VCaP (cell line): ENCODE measurements at regions not wholly inside any gene's neighbourhood (a gene's known extent, or its start where the extent isn't known, plus 50 kb on each side); places are given as distances from the start of the nearest gene placed in this dataset.

Experiments
- H3K27ac ChIP-seq: fragments of 450-650 bp; 2 replicates; pipeline ENCODE4 v1.5.1; 2017
- CTCF ChIP-seq: fragments of 450-650 bp; conservative IDR thresholded peaks from 2 replicates; pipeline ENCODE4 v1.5.1; 2017; ENCODE audit warnings: mild to moderate bottlenecking, moderate library complexity

DNA sequence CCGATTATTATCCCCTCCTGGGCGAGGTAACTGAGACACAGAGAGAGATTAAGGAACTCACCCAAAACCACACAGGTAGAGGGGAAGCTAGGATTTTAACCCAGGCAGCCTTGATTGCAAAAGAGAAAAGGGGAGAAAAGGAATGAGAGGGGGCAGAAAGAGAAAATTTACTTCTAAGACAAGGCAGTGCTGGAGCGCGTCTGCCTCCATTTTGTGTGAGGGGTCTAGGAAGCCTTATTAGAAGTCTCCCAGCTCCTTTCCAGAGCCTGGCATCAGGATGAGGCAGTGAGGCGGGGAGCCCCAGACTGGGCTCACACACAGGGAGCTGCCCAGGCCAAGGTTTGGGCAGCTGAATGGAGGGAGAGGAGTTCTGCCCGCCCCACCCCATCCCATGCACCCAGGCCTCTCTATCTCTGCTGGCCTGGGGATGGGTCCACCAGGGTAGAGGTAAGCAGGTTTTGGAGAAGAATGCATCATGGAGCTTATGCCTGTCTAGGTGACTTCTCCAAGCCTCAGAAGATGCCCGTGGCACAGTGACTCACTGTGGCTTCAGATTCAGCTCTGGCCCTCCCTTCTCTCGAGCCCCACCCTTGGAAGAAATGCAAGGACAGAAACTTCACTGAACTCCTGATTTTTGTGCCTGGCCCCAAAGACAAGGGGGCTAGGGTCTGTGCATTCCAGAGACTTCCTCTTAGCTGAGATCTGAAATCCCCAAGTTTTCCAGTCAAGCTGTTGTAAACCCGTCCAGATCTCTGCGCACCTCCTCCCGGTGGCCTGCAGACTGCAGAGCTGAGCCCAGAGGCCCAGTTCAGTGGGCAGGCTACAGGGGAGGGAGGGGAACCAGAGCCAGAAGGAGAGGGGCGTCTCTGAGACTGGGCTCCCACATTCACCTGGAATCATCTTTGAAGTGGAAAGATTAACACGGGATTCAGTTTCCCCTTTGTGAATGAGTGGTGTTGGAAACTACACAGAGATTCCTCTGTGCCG is 95.1 kb upstream of the CDH5 start:
- no peak overlapping the region for H3K27ac ChIP-seq
- no peak for TF ChIP-seq CTCF

GRCh38 chr16:66270333-66270927 is 96.1 kb upstream of the CDH5 start:
- TF ChIP-seq CTCF = peak; percentile 92
- no peak overlapping the region for H3K27ac ChIP-seq

GRCh38 chr16:66269617-66270332 is 96.7 kb upstream of the CDH5 start:
- no peak for TF ChIP-seq CTCF

GRCh38 chr16:66267292-66268014 is 99.0 kb upstream of the CDH5 start:
- TF ChIP-seq CTCF = no peak

More at GRCh38 chr16:66269617-66270332, 96.7 kb upstream of the CDH5 start:
- no peak overlapping the region for H3K27ac ChIP-seq

GRCh38 chr16:66266436-66267291 is 99.8 kb upstream of the CDH5 start:
- TF ChIP-seq CTCF = no peak
- H3K27ac ChIP-seq = no peak overlapping the region

More at GRCh38 chr16:66267292-66268014, 99.0 kb upstream of the CDH5 start:
- H3K27ac ChIP-seq = no peak overlapping the region

GRCh38 chr16:66265556-66266141 is 100.8 kb upstream of the CDH5 start:
- no peak overlapping the region for H3K27ac ChIP-seq
- no peak for TF ChIP-seq CTCF
